ENCODE measurements at regions not wholly inside any gene's neighbourhood (a gene's known extent, or its start where the extent isn't known, plus 50 kb on each side); places are given as distances from the start of the nearest gene placed in this dataset.

- peaks cover 24% of the 10 kb centered on the region for H3K4me1 ChIP-seq (ENCODE audit: control insufficient read depth, insufficient read depth, low read length)
- DNase-seq (ENCODE audit: low read depth, low spot score) = no peak
- H3K27ac ChIP-seq (ENCODE audit: control insufficient read depth, insufficient read depth) = no peak overlapping the region
- no peak overlapping the region for H3K9ac ChIP-seq (ENCODE audit: control insufficient read depth, insufficient read depth, low read length)
- intact Hi-C loops (cut with micrococcal nuclease; ENCODE audit: unreplicated experiment) = no loop called here
- H3K36me3 ChIP-seq (ENCODE audit: control insufficient read depth in 2 of 2, insufficient read depth in 2 of 2, low read length in 1 of 2) = no peaks in the 10 kb centered on the region
- ATAC-seq = no peak
- TF ChIP-seq CREB1 (IDR thresholded peaks at IDR 0.05; ENCODE audit: low read depth) (no peak), STAT3 (IDR thresholded peaks at IDR 0.05; ENCODE audit: low read depth, low read length) (no peak), IRF4 (IDR thresholded peaks at IDR 0.05; ENCODE audit: low read depth, low read length) (no peak), RBBP5 (conservative IDR thresholded peaks at IDR 0.05) (no peak)
- in situ Hi-C loops (cut with MboI) = no loop called here
- no peak for FAIRE-seq
- SMC1A ChIA-PET (ENCODE audit: uncharacterized antibody, unreplicated experiment) = interaction anchor here (0.9 to 1.5 kb wide), 3 partner anchors 9 to 16 kb away, joined by 3 to 5 read pairs (median 4); no protein-coding TSS in a partner anchor
- no peaks in the 10 kb centered on the region for H3K79me2 ChIP-seq (ENCODE audit: control insufficient read depth, insufficient read depth, low read length)
- POLR2A ChIA-PET = no interaction called here
- WGBS (ENCODE audit: insufficient coverage, insufficient replicate concordance, low lambda C conversion rate, missing lambda C conversion rate) = 49% methylated on average over 4 of the region's 4 CpGs
- RAD21 ChIA-PET (ENCODE audit: unreplicated experiment) = interaction anchor here (1.7 kb wide), 1 partner anchor 9 kb away, joined by 4 read pairs; no protein-coding TSS in a partner anchor
- CTCF ChIA-PET = no interaction called here
- H3K27me3 ChIP-seq (replicated peaks in 1 of 2; ENCODE audit: control insufficient read depth in 2 of 2, insufficient read depth in 2 of 2, low read length in 1 of 2) = no peaks in the 10 kb centered on the region
- H2AFZ ChIP-seq (ENCODE audit: control insufficient read depth, low read depth, low read length) = no peak overlapping the region
- no peak overlapping the region for H3K4me3 ChIP-seq
- no peaks in the 10 kb centered on the region for H4K20me1 ChIP-seq (ENCODE audit: control insufficient read depth, insufficient read depth)
- no peaks in the 10 kb centered on the region for H3K9me3 ChIP-seq (replicated peaks; ENCODE audit: control insufficient read depth, insufficient read depth, low read length)
- H3K4me2 ChIP-seq (ENCODE audit: control insufficient read depth, insufficient read depth) = no peak overlapping the region
- no TSS peak for BruUV-seq (replicated peaks)
These were observed 71.2 kb upstream of the LIPC start for GRCh38 chr15:58360421-58361090.

- no peak overlapping the region for H3K4me3 ChIP-seq
- CTCF ChIA-PET = no interaction called here
- intact Hi-C loops (cut with micrococcal nuclease; ENCODE audit: unreplicated experiment) = no loop called here
- no TSS peak for BruUV-seq (replicated peaks)
- TF ChIP-seq ZNF207 (IDR thresholded peaks at IDR 0.05; ENCODE audit: borderline replicate concordance) (no peak), IRF3 (IDR thresholded peaks at IDR 0.05) (no peak), FOS (IDR thresholded peaks at IDR 0.05; ENCODE audit: borderline replicate concordance, extremely low read depth, insufficient read length) (no peak), EED (IDR thresholded peaks at IDR 0.05; ENCODE audit: low read depth) (no peak)
- ATAC-seq (no peak), DNase-seq (ENCODE audit: low read depth, low spot score) (no peak), FAIRE-seq (no peak)
- peaks cover 19% of the 10 kb centered on the region for H3K4me1 ChIP-seq (ENCODE audit: control insufficient read depth, insufficient read depth, low read length)
- H3K27ac ChIP-seq (ENCODE audit: control insufficient read depth, insufficient read depth) = no peak overlapping the region
- in situ Hi-C loops (cut with MboI) = no loop called here
- H3K9ac ChIP-seq (ENCODE audit: control insufficient read depth, insufficient read depth, low read length) = no peak overlapping the region
- H4K20me1 ChIP-seq (ENCODE audit: control insufficient read depth, insufficient read depth) = no peaks in the 10 kb centered on the region
- POLR2A ChIA-PET = no interaction called here
- H3K27me3 ChIP-seq (replicated peaks in 1 of 2; ENCODE audit: control insufficient read depth in 2 of 2, insufficient read depth in 2 of 2, low read length in 1 of 2) = no peaks in the 10 kb centered on the region
- RAD21 ChIA-PET (ENCODE audit: unreplicated experiment) = no interaction called here
- WGBS (ENCODE audit: insufficient coverage, insufficient replicate concordance, low lambda C conversion rate, missing lambda C conversion rate) = 80% methylated on average over 5 of the region's 5 CpGs
- no peaks in the 10 kb centered on the region for H3K9me3 ChIP-seq (replicated peaks; ENCODE audit: control insufficient read depth, insufficient read depth, low read length)
- no peak overlapping the region for H3K4me2 ChIP-seq (ENCODE audit: control insufficient read depth, insufficient read depth)
- no peaks in the 10 kb centered on the region for H3K79me2 ChIP-seq (ENCODE audit: control insufficient read depth, insufficient read depth, low read length)
- H3K36me3 ChIP-seq (ENCODE audit: control insufficient read depth in 2 of 2, insufficient read depth in 2 of 2, low read length in 1 of 2) = no peaks in the 10 kb centered on the region
- H2AFZ ChIP-seq (ENCODE audit: control insufficient read depth, low read depth, low read length) = no peak overlapping the region
- SMC1A ChIA-PET (ENCODE audit: uncharacterized antibody, unreplicated experiment) = interaction anchor here (0.9 to 1.4 kb wide), 2 partner anchors 9 to 15 kb away, joined by 3 to 4 read pairs; no protein-coding TSS in a partner anchor
These were observed 70.5 kb upstream of the LIPC start for GRCh38 chr15:58361273-58361759.
